Suppressor macrophage treated with lipopolysaccharide for 4 hours (primary cell): ENCODE measurements at regions not wholly inside any gene's neighbourhood (a gene's known extent, or its start where the extent isn't known, plus 50 kb on each side); places are given as distances from the start of the nearest gene placed in this dataset.
"Not testable (repeated sequence)": the region's sequence is repeated elsewhere in the genome, so short reads cannot be mapped to it uniquely, and the experiment has no call there.

ENCODE experiments used
- DNase-seq: peaks from one replicate; pipeline ENCODE4 v3.0.0-alpha.2; 2020

GRCh38 chr3:67940210-67940952, 286.0 kb upstream of the SUCLG2 start:
- DNase-seq = peak; percentile 18

DNA sequence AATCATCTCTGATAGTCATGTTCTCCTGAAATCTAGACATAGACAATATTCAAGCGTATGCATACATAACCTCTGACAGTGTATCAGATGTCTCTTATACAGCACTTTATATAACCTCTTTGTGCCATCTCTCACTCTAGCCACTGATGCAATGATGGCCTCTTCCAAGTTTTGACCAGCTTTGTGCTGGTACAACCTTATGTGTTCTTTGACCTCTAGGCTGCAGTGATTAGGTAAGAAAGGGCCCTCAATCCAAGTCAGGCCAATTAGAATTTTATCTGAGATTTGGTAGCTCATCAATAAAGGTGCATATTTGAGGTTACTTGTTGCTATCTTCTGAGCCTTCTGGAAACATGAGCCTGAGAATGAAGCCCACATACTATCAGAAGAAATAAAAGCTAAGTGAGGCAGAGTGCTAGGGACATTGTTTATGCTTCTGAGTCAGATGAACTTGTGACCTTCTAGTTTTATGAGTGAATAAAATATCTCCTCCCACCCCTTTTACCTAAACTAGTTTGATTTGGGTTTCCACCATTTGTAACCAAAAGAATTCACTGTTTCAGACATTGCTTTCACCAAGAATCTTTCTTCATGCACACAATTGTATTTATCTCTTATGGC, 283.2 kb upstream of the SUCLG2 start:
- DNase-seq = no peak

DNA sequence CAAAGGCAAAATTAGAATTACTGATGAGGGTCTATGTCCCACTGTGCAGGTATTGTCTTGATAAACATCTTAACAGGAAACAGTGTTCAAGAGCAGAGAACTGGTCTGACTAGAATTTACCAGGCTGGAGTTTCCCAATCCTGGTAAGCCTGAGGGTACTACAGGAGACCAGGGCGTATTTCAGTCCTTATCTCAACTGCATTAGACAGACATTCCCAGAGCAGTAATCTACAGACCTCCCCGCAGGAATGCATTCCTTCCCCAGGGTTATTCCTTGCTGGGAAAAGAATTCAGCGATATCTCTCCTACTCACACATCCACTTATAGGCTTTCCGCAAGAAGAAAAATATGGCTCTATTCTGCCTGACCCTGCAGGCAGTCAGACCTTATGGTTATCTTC, 276.0 kb upstream of the SUCLG2 start:
- DNase-seq = not testable (repeated sequence)

GRCh38 chr3:67923796-67924195, 269.4 kb upstream of the SUCLG2 start:
- no peak for DNase-seq

DNA sequence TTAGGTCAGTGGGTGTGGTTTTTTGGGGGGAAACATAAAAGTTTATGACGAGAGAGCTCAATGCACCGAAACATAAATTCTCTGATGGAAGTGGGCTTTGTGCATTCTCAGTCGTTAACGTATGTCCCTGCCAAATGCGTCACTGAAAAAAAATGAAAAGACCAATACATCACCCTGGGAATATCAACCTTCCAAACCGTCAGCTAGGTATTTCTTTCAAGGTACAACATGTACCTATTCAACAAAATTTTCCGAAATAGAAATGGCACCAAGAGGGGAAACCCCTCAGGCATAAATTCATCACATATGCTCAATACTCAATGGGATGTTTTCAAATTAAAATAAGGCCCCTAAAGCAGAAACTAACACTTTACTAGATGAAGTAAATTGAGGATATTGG, 266.6 kb upstream of the SUCLG2 start:
- DNase-seq = no peak

DNA sequence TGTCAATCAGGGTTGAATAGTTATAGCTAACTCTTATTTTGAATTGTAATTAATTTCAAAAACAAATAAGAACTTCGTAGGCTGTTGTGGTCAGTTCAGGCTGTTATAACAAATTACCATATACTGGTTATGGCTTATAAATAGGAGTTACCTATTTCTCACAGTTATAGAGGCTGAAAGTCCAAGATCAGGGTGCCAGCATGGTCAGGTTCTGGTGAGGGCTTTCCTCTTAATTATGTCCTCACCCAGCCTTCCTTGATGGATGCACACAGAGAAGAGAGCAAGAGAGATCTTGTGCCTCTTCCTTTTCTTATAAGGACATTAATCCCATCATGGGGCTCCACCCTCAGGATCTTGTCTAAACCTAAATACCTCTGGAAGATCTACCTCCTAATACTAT, 265.9 kb upstream of the SUCLG2 start:
- DNase-seq = no peak

- DNase-seq = no peak
Observed at GRCh38 chr3:67916353-67916752, 261.9 kb upstream of the SUCLG2 start.

DNA sequence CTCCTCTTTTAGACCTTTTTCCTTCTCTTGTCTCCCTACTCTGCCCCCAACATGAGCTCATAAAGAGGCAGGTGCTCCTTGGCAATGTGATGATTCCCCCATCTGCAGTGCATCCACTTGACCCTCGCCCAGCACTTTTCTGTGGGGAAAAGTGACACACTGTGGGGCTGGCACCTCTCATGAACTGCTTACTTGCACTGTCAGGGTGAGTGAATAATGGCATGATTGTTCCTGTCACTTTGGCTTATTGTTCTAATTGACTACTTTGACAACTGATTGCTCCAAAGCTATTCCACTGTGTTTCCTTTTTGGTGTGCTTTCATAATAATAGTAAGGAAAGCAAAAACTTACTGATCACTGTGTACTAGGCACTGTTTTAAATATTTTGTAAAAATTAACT, 253.3 kb upstream of the SUCLG2 start:
- DNase-seq = no peak

- DNase-seq = no peak
Observed at GRCh38 chr3:67906261-67906660, 251.8 kb upstream of the SUCLG2 start.

GRCh38 chr3:67901681-67902080, 247.3 kb upstream of the SUCLG2 start:
- no peak for DNase-seq

GRCh38 chr3:67898916-67899315, 244.5 kb upstream of the SUCLG2 start:
- DNase-seq = no peak

GRCh38 chr3:67897351-67898336, 243.2 kb upstream of the SUCLG2 start:
- DNase-seq = no peak

- no peak for DNase-seq
Observed at GRCh38 chr3:67896130-67896529, 241.7 kb upstream of the SUCLG2 start.

- no peak for DNase-seq
Observed at GRCh38 chr3:67894510-67894909, 240.1 kb upstream of the SUCLG2 start.

DNA sequence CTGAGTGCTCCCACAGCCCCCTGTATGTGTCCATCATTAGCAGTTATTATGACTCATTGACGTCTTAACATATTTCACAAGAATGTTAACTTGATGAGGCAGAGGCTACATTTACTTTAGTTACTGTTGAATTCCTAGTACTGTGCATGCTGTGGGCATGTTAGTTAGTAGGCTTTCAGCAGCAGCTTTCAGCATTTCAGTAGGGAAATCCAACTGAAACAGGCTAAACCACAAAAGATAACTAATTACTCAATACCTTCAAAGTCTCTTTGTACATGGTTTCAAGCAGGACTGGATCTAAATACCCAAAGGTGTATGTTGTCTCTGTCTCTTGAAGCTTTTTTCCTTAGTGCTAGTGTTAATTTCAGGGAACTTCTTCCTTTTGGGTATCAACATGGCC, 229.9 kb upstream of the SUCLG2 start:
- DNase-seq = no peak

DNA sequence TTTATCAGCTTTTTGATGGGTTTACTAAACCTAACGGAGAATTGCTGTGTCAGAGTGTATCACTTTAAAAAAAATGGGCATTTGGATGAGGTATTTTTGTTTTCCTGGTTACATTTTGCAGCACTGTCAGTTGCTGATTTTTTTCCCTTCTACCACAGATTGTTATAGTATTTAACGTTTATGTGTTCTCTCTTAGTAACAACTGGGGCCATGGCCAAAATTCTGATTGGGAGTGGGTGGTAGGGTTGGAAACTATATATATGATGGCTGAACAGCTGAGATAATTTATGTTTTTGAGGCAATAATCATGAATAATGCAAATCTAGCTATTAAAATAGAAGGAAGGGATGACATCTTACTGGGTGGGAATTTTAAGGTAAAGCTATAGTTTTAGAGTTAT, 229.4 kb upstream of the SUCLG2 start:
- no peak for DNase-seq

DNA sequence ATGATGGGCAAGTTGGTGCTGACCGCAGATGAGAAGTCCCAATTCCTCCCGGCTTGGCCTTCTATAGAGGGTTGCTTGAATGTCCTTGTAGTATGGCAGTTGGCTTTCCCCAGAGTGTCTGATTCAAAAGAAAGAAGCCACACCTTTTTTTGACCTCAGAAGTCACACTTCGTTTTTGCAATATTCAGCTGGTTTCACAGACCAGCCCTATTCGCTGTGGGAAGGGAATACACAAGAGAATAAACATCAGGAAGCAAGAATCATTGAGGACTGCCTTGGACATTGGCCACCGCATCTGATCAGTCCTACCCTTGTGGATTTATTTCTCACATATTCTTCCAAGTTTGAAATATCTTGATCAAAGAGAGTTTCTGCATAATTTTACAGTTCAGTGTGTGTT, 228.6 kb upstream of the SUCLG2 start:
- DNase-seq = no peak

GRCh38 chr3:67876261-67876660, 221.8 kb upstream of the SUCLG2 start:
- DNase-seq = no peak

GRCh38 chr3:67875858-67876257, 221.4 kb upstream of the SUCLG2 start:
- DNase-seq = no peak

DNA sequence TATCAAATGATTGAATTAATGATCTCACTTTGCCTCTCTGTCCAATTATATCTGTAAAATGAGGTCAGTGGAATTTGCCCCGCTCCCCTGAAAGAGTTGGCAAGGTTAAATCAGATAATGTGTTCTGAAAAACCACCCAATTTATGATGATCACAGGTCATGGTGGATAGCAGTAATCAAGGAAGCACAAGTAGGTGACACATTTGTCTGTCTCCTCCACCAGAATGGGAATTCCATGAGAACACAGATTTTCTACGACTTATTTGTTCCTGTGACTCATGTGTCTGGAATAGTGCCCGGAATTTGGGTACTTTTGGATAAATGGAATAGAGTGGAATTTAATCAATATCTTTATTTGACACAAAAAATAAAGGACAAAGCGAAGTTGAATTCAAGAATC, 220.9 kb upstream of the SUCLG2 start:
- DNase-seq = no peak

GRCh38 chr3:67870477-67870876, 216.1 kb upstream of the SUCLG2 start:
- DNase-seq = no peak

DNA sequence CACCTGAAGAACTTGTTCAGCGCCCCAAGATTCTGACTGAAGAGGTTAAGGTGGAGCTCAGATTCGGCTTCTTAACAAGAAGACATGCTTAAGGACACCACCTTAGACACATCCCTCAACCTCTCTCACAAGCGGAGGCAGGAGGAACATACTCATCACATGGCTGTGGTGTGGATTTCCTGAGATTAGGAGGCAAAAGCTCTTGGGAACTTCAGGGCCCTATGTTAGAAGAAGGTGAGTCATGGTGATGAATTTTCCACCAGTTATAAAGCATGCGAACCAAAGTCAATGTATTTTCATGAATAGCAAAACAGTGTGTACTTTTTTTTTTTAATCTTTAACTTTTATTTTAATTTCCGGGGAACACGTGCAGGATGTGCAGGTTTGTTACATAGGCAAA, 212.2 kb upstream of the SUCLG2 start:
- no peak for DNase-seq

DNA sequence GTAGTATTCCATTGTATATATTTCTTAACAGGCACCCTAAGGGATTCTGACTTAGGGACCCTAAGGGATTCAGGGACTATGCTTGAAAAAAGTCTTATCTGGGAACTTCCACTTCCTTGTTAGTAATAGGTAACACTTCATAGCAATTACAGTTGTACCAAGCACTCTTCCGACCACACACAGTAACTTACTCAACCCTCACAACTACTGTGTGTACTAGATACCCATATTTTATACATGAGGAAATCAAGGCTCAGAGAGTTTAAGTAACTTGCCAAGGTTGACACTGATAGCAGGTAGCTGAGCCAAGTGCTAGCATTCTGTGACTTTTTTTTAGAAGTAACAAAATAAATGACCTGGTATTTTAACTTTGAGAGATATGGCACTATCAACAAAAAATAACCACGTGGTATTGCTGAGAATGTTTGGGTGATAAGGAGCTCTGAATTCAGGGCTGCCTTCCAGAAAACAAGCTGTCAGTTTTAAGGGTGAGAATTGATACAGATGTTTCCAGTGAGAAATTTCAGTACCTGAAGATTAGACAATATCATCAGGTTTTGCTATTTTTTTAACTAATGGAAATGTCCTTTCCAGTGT, 210.3 kb upstream of the SUCLG2 start:
- DNase-seq = no peak
